RWPE1 (cell line): ENCODE measurements at regions not wholly inside any gene's neighbourhood (a gene's known extent, or its start where the extent isn't known, plus 50 kb on each side); places are given as distances from the start of the nearest gene placed in this dataset.
"Not testable (repeated sequence)": the region's sequence is repeated elsewhere in the genome, so short reads cannot be mapped to it uniquely, and the experiment has no call there.

Source experiments
- CTCF ChIA-PET: fragments of 350-600 bp; sonication (Branson Sonifier 250); formaldehyde crosslinking; extraction: SDS; loops from one replicate; lab custom pipeline; 2021; lab: Yijun Ruan, JAX
- POLR2A ChIA-PET: fragments of 400-600 bp; formaldehyde crosslinking; extraction: SDS; loops from one replicate; lab custom pipeline; 2020; ENCODE audit warnings: antibody characterized with exemption; ENCODE audit not compliant: low non-redundant PET; lab: Yijun Ruan, JAX
- DNase-seq: peaks from one replicate; pipeline ENCODE4 v3.0.0; 2012; ENCODE audit warnings: low spot score
- H3K27ac ChIP-seq: fragments of 450-650 bp; 2 replicates; pipeline ENCODE4 v1.5.1; 2017
- CTCF ChIP-seq: fragments of 450-650 bp; conservative IDR thresholded peaks from 2 replicates; pipeline ENCODE4 v1.5.1; 2017; ENCODE audit warnings: low read depth, mild to moderate bottlenecking

- CTCF ChIA-PET = no interaction called here
- TF ChIP-seq CTCF = no peak
Observed at GRCh38 chr15:95051861-95052260, 820.5 kb downstream of the MCTP2 start.

GRCh38 chr15:95059346-95059905, 828.1 kb downstream of the MCTP2 start:
- CTCF ChIA-PET = interaction anchor here (0.6 kb wide), 1 partner anchor 22 kb away, joined by 5 read pairs; no protein-coding TSS in a partner anchor
- DNase-seq = no peak
- POLR2A ChIA-PET = interaction anchor here (0.7 kb wide), 1 partner anchor 31 kb away, joined by 4 read pairs; no protein-coding TSS in a partner anchor
- no peak for TF ChIP-seq CTCF
- H3K27ac ChIP-seq = no peak overlapping the region

More at GRCh38 chr15:95051861-95052260, 820.5 kb downstream of the MCTP2 start:
- POLR2A ChIA-PET = no interaction called here
- H3K27ac ChIP-seq = no peak overlapping the region
- no peak for DNase-seq

- ChIA-PET POLR2A (no interaction called here), CTCF (no interaction called here)
- TF ChIP-seq CTCF = no peak
- no peak overlapping the region for H3K27ac ChIP-seq
- DNase-seq = no peak
Observed at GRCh38 chr15:95068701-95069521, 837.5 kb downstream of the MCTP2 start.

- POLR2A ChIA-PET = no interaction called here
- CTCF ChIA-PET = interaction anchor here (0.6 to 0.7 kb wide), 3 partner anchors 38 to 322 kb away, joined by 3 to 7 read pairs (median 5); no protein-coding TSS in a partner anchor
- TF ChIP-seq CTCF = no peak
- no peak overlapping the region for H3K27ac ChIP-seq
- DNase-seq = no peak
Observed at GRCh38 chr15:95075792-95076677, 844.7 kb downstream of the MCTP2 start.

- ChIA-PET CTCF (interaction anchor here (0.6 to 0.7 kb wide), 2 partner anchors 39 to 321 kb away, joined by 3 to 7 read pairs; no protein-coding TSS in a partner anchor), POLR2A (no interaction called here)
- no peak for TF ChIP-seq CTCF
- no peak overlapping the region for H3K27ac ChIP-seq
- no peak for DNase-seq
Observed at GRCh38 chr15:95076678-95076990, 845.3 kb downstream of the MCTP2 start.

- H3K27ac ChIP-seq = no peak overlapping the region
- no peak for TF ChIP-seq CTCF
- DNase-seq = no peak
- ChIA-PET CTCF (interaction anchor here (0.6 kb wide), 1 partner anchor 229 kb away, joined by 3 read pairs; no protein-coding TSS in a partner anchor), POLR2A (no interaction called here)
Observed at GRCh38 chr15:95078003-95078402, 846.6 kb downstream of the MCTP2 start.

GRCh38 chr15:95080228-95080627, 848.9 kb downstream of the MCTP2 start:
- DNase-seq, CTCF ChIA-PET, POLR2A ChIA-PET, H3K27ac ChIP-seq: not testable (repeated sequence)
